Hepatic stellate cell (primary cell): ENCODE measurements at regions not wholly inside any gene's neighbourhood (a gene's known extent, or its start where the extent isn't known, plus 50 kb on each side); places are given as distances from the start of the nearest gene placed in this dataset.

Experiments
- DNase-seq: peaks from one replicate; pipeline ENCODE4 v3.0.0; 2011; ENCODE audit warnings: low spot score

DNA sequence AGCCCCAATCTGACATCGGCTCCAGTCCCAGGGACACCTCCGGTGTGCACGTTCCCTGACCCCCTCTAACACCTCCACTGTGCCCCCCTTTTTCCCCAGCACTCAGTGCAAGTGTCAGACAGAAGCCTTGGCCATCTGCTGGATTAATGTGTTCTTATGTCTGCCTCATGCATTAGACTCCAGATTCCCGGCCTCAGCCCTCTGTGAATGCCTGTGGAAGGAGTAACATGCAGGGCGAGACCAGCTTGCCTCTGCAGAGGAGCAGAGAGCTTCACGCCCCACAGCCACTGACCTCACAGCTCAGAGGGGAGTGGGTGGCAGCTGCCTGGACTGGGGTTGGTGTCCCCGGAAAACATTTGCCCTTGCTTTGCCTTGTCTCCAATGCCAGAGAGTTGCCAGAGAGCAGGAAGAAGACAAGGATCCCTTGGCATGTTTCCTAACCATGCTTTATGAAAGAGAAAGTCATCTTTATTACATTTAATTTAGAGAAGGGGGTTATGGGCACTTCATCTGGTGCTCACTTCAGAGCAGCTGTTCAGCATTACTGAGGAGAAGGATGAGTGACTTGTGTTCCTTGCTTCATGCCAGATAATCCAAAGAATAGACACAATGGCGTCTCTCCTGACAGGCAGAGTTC lies 91.6 kb upstream of the CXCL12 start:
- DNase-seq = no peak

DNA sequence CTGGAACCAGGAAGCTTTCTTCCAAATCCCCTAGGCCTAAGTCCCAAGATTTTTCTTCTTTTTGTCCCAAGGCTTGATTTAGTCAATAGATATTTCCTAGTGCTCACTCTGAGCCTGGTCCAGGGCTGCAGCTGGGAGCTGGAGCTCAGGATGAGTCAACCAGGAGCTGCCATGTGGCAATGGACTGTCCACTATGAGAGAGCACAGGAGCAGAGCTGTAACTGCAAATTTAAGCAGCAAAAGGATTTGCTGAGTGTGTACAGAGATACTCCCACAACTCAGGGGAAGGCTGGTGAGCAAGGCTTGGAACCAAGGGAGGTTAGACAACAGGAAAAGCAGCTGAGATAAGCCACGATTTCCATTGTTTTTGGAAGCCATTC lies 92.1 kb upstream of the CXCL12 start:
- DNase-seq = peak; percentile 78

DNA sequence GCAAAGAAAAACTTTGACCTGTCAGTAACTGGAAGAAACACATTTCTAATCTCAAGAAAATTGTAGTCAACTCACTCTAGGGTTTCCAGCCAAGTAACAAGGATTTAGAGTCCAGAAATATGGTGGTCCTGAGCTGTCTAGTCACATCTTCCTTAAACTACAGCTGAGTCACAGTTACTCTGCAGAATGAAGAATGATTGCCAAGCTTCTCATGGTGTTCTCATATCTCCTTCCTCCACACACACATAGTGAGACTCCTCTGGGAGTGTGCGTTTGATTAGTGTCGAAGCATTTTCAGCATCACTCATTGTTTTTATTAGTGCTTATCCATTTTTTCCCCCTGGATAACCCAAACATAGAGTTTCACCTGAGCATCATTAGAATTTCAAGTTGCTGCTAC lies 93.1 kb upstream of the CXCL12 start:
- no peak for DNase-seq

DNA sequence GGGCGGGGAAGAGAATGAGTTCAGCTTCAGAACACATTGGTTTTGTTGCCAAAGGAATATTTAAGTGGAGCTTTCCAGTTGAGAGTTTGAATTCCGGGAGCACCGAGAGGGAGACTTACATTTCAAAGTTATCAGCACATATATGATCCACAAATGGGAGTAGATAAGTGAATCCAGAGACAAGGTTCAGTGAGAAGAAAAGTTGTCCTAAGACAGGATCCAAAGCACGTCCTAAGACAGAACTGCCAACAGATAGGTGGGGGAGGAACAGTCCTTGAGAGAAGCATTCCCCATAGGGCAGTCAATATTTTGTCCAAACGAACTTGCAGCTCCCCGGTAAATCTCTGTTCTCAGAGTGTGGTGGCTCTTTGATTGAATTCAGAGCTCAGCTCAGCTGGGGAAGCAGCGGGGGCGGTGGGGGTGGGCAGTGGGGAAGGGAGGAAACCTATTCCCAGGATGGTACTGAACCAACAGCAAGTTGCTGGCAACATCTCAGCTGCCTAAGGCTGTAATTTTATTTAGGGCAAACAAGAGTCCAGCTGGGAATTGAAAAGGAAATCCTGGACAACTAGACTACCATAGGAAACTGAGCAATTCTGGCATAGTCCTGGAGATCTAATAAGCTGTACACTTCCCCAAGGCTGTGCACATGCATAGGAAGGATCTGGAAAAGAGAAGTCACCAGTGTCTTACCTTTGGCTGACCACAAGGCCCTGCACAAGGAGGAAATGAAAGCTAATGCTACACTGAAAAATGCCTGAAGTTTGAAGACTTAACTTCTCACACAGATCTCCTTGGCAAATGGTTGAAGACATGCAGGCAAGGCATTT lies 94.2 kb upstream of the CXCL12 start:
- no peak for DNase-seq

GRCh38 chr10:44492678-44493077 lies 107.8 kb upstream of the CXCL12 start:
- DNase-seq = no peak

- no peak for DNase-seq
Measured at GRCh38 chr10:44498222-44498621, 113.3 kb upstream of the CXCL12 start.

DNA sequence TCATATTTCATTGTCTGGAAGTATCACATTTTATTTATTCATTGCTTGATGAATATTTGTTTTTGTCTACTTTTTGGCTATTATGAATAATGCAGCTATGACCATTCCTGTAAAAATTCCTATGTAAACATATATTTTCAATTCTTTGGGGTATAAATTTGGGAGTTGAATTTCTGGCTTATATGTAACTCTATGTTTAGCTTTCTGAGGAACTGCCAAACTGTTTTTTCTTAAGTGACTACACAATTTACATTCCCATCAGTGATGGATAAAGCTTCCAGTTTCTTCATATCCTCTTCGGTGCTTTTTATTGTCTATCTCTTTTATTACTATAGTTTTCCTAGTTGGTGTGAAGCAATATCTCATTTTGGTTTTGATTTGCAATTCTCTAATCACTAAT lies 115.6 kb upstream of the CXCL12 start:
- no peak for DNase-seq

GRCh38 chr10:44506386-44506785 lies 121.5 kb upstream of the CXCL12 start:
- no peak for DNase-seq

GRCh38 chr10:44510379-44511115 lies 125.7 kb upstream of the CXCL12 start:
- DNase-seq = no peak

DNA sequence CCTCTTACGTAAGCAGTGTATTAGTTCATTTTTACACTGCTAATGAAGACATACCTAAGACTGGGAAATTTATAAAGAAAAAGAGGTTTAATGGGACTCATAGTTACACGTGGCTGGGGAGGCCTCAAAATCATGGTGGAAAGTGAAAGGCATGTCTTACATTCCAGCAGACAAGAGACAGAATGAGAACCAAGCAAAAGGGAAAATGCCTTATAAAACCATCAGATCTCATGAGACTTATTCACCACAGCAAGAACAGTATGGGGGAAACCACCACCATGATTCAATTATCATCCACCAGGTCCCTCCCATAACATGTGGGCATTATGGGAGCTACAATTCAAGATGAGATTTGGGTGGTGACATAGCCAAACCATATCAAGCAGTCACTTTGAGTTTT lies 126.3 kb upstream of the CXCL12 start:
- DNase-seq = no peak

- no peak for DNase-seq
Measured at GRCh38 chr10:44511601-44512000, 126.7 kb upstream of the CXCL12 start.

DNA sequence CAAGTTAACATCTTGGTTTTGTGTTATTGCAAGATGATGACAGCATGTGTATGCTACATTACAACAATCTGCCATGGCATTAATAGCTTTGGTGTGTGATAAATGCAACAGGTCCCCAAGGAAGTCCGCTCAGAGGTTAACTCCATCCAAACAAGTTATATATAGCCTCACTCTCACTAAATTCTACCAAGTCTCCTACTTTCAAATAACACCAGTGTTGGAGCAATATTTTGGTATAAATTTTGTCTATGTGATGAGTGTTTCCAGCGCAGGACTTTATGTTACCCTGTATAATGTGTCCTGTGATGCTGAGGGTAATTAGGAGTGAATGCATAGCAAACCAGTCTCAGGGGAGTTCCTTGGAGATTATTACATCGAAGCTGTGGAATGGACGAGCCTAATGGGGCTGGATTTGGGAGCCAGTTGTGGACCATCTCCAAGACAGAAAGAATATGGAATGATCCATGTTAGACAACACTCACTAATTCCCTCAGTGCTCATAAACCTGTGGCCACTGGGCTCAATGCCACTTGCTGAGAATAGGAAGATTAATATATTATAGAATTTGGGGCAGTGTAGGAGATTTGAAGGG lies 127.6 kb upstream of the CXCL12 start:
- no peak for DNase-seq

DNA sequence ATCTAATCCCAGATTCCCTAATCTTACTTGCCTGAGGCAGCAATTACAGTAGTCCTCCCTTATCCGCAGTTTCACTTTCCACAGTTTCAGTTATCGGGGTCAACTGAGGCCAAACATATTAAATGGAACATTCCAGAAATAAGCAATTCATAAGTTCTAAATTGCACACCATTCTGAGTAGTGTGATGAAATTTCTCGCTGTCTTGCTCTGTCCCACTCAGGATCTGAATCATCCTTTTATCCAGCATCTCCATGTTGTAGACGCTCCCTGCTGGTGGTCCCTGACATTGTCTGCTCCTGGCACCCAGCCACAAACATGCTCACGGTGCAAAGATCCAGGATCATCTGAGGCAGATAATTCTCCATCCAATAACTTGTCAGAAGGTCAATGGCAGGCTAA lies 128.7 kb upstream of the CXCL12 start:
- DNase-seq = no peak

- DNase-seq = no peak
Measured at GRCh38 chr10:44516891-44517290, 132.0 kb upstream of the CXCL12 start.

DNA sequence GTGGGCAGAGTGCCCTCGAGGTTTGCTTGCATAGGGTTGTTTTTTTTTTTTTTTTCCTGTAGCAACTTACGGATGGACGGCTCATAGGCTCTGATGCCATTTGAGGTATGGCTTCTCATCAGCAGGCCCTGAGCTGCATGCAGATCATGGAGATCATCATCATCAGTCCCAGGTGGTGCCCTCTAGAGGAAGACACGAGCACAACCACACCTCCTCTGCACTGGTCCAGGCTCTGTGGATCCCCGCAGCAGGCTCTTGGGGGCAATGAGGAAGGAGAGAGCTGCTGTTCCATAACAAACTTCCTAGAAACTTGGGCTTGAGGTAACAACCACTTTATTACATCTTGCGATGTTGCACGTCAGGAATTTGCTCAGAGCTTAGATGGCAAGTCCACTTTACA lies 132.7 kb upstream of the CXCL12 start:
- no peak for DNase-seq

DNA sequence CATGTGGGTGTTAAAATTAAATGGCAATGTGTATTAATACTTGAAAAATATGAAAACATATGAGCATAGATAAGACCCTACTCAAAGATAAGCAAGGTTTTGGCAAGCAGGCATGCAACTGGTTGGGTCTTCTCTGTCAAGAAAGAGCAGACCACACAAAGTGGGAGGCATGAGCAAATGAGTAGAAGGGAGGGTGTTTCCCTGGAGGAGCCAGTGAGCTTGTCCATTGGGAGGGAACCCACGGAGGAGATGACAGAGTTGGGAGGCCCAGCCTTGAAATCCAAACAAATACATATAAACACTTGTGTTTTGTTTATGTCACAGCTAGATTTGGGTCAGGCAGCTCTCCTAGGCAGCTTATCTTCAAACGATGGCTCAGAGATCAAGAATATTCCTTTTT lies 134.5 kb upstream of the CXCL12 start:
- no peak for DNase-seq

- no peak for DNase-seq
Measured at GRCh38 chr10:44520651-44521050, 135.8 kb upstream of the CXCL12 start.

GRCh38 chr10:44539178-44539577 lies 154.3 kb upstream of the CXCL12 start:
- no peak for DNase-seq

- DNase-seq = no peak
Measured at GRCh38 chr10:44552726-44553125, 167.8 kb upstream of the CXCL12 start.

DNA sequence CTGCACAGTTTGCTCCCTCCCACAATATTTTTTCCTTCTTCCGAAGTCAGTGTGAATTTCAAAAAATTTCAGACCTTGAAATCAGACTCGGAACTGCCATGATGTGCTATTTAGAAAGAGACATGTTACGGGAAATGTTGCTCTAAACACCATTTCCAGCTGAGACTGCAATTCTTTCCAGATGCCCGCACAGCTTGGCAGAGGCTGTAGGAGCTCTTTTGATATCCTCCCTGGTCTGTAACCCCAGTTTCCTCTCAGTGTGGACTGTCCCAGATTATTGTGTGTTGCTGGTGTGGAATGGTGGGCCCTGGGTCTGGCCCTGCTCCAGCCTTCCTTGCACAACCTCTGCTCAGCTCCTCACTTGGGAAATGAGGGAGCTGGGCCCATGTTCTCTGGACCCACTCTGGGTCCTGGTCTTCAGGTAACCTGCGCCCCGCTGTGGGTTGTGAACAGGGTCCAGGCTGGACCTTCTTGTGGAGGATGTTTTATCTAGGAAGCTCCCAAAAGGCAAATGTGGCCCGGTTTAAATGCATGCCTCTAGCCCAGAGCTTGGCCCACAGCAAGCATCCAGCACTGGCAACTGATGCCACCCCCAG lies 172.8 kb upstream of the CXCL12 start:
- DNase-seq = no peak

DNA sequence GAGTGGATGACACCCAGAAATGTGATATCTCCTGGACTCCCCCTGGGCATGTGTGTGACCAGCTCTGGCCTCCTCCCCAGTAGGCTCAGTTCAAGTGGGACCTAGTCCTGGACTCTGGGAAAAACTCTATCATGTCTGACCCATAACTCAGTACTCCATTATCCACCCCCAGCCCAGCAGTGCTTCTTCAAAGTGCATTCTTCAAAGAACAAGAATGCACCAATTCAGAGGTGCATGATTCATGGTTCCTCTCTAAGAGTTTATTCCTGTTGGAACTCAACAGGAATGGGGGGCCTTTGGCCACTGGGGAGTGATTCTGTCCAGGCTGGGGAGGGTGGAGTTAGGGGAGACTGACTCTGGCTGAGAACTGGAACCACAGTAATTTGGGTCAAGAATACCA lies 173.6 kb upstream of the CXCL12 start:
- DNase-seq = no peak

- DNase-seq = no peak
Measured at GRCh38 chr10:44564361-44564760, 179.5 kb upstream of the CXCL12 start.
